Epithelial cell of proximal tubule (primary cell): ENCODE measurements at regions not wholly inside any gene's neighbourhood (a gene's known extent, or its start where the extent isn't known, plus 50 kb on each side); places are given as distances from the start of the nearest gene placed in this dataset.

Source experiments
- DNase-seq: peaks from one replicate; pipeline ENCODE4 v3.0.0-alpha.2; 2011; ENCODE audit warnings: low read depth
- H3K4me3 ChIP-seq: 2 replicates; pipeline ENCODE4 v1.5.1; 2011; ENCODE audit warnings: low read depth, mild to moderate bottlenecking, low read length
- CTCF ChIP-seq: conservative IDR thresholded peaks from 2 replicates; pipeline ENCODE4 v1.5.1; 2012; ENCODE audit warnings: low read depth, mild to moderate bottlenecking, low read length

- TF ChIP-seq CTCF, result no peak
- H3K4me3 ChIP-seq, result no peak overlapping the region
Measured at GRCh38 chr2:62426154-62426912, 79.7 kb downstream of the TMEM17 start.

GRCh38 chr2:62425684-62426083, 80.3 kb downstream of the TMEM17 start:
- DNase-seq, result no peak
- no peak for TF ChIP-seq CTCF
- H3K4me3 ChIP-seq, result no peak overlapping the region

More at GRCh38 chr2:62426154-62426912, 79.7 kb downstream of the TMEM17 start:
- DNase-seq, result no peak

GRCh38 chr2:62424899-62425298, 81.1 kb downstream of the TMEM17 start:
- no peak for TF ChIP-seq CTCF

GRCh38 chr2:62423883-62424458, 82.0 kb downstream of the TMEM17 start:
- no peak for TF ChIP-seq CTCF
- no peak for DNase-seq
- H3K4me3 ChIP-seq, result no peak overlapping the region

More at GRCh38 chr2:62424899-62425298, 81.1 kb downstream of the TMEM17 start:
- no peak for DNase-seq
- H3K4me3 ChIP-seq, result no peak overlapping the region

DNA sequence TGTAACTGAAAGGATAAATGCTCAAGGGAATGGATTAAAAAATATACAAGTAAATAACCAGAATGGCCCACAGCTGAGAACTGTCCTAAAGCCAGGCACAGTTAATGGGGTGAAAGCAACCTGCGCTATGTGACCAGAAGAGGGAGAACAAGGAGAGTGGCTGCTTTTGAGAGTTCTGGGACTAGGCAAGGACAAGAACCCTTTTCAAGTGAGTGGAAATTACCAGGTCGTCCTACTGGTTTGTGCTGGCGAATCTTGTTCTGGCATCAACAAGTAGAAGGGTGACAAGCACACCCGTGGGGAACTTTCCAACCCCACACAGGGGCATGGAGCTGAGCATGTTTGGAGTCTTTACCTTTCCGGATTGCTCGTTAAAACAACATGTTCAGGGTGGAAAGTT, 82.8 kb downstream of the TMEM17 start:
- peak; percentile 20 for TF ChIP-seq CTCF
- DNase-seq, result no peak
- H3K4me3 ChIP-seq, result no peak overlapping the region

DNA sequence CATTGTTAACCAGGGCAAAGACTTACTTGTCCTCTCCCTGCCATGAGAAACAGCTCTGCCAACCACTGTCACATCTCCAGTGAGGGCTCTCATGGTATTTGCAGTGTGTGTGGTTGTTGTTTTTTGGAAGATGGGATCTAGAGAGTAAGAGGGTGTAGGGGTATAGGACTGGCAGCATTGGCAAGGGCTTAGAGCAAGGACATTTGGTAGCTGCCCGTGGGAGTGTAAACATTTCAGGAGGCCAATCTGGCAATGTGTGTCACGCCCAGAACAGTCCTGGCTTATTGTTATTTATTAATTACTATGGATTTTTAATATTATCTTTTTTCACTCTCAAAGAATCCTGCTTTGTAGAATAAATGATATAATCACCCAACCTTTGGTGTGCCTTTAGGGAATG, 90.5 kb downstream of the TMEM17 start:
- no peak for TF ChIP-seq CTCF
- DNase-seq, result no peak
- H3K4me3 ChIP-seq, result no peak overlapping the region

GRCh38 chr2:62415019-62415431, 91.0 kb downstream of the TMEM17 start:
- no peak overlapping the region for H3K4me3 ChIP-seq
- no peak for DNase-seq
- no peak for TF ChIP-seq CTCF
